Kidney epithelial cell (primary cell): ENCODE measurements at regions not wholly inside any gene's neighbourhood (a gene's known extent, or its start where the extent isn't known, plus 50 kb on each side); places are given as distances from the start of the nearest gene placed in this dataset.

Experiments
- DNase-seq: peaks from one replicate; pipeline ENCODE4 v3.0.0-alpha.2; 2010; ENCODE audit warnings: low read depth
- H3K27me3 ChIP-seq: 2 replicates; pipeline ENCODE4 v1.6.0; 2011; ENCODE audit warnings: low read length; ENCODE audit not compliant: control insufficient read depth, insufficient read depth
- H3K36me3 ChIP-seq: 2 replicates; pipeline ENCODE4 v1.5.1; 2011; ENCODE audit warnings: low read length; ENCODE audit not compliant: control insufficient read depth, insufficient read depth
- H3K4me3 ChIP-seq: 2 replicates; pipeline ENCODE4 v1.5.1; 2011; ENCODE audit warnings: low read depth, mild to moderate bottlenecking, control low read depth, low read length
- CTCF ChIP-seq: IDR thresholded peaks from 2 replicates; pipeline ENCODE4 v1.5.1; 2011; ENCODE audit warnings: mild to moderate bottlenecking, moderate library complexity, low read length, control low read depth, inconsistent platforms; ENCODE audit not compliant: insufficient read depth, poor library complexity, severe bottlenecking

GRCh38 chr1:63116016-63116415 lies 206.4 kb upstream of the FOXD3 start:
- no peak for DNase-seq
- TF ChIP-seq CTCF, result no peak

GRCh38 chr1:63119575-63120155 lies 202.7 kb upstream of the FOXD3 start:
- Histone ChIP-seq H3K36me3 (no peaks in the 10 kb centered on the region), H3K27me3 (no peaks in the 10 kb centered on the region), H3K4me3 (no peak overlapping the region)
- no peak for TF ChIP-seq CTCF
- no peak for DNase-seq

More at GRCh38 chr1:63116016-63116415, 206.4 kb upstream of the FOXD3 start:
- no peaks in the 10 kb centered on the region for H3K36me3 ChIP-seq
- H3K27me3 ChIP-seq, result no peaks in the 10 kb centered on the region
- no peak overlapping the region for H3K4me3 ChIP-seq

GRCh38 chr1:63122079-63122478 lies 200.3 kb upstream of the FOXD3 start:
- no peaks in the 10 kb centered on the region for H3K27me3 ChIP-seq
- H3K4me3 ChIP-seq, result no peak overlapping the region
- DNase-seq, result no peak
- TF ChIP-seq CTCF, result no peak
- no peaks in the 10 kb centered on the region for H3K36me3 ChIP-seq

GRCh38 chr1:63124666-63125191 lies 197.6 kb upstream of the FOXD3 start:
- no peak for TF ChIP-seq CTCF
- H3K4me3 ChIP-seq, result no peak overlapping the region
- DNase-seq, result peak; percentile 92
- no peaks in the 10 kb centered on the region for H3K27me3 ChIP-seq
- no peaks in the 10 kb centered on the region for H3K36me3 ChIP-seq

GRCh38 chr1:63126104-63126503 lies 196.3 kb upstream of the FOXD3 start:
- Histone ChIP-seq H3K36me3 (no peaks in the 10 kb centered on the region), H3K27me3 (no peaks in the 10 kb centered on the region), H3K4me3 (no peak overlapping the region)
- TF ChIP-seq CTCF, result no peak
- DNase-seq, result no peak

GRCh38 chr1:63127376-63127775 lies 195.0 kb upstream of the FOXD3 start:
- H3K4me3 ChIP-seq, result no peak overlapping the region
- H3K36me3 ChIP-seq, result no peaks in the 10 kb centered on the region
- TF ChIP-seq CTCF, result no peak
- no peak for DNase-seq
- H3K27me3 ChIP-seq, result no peaks in the 10 kb centered on the region
